Astrocyte of the hippocampus (primary cell): ENCODE measurements at regions not wholly inside any gene's neighbourhood (a gene's known extent, or its start where the extent isn't known, plus 50 kb on each side); places are given as distances from the start of the nearest gene placed in this dataset.

ENCODE experiments used
- DNase-seq: peaks from one replicate; pipeline ENCODE4 v3.0.0; 2011; ENCODE audit warnings: low read depth, low spot score

DNA sequence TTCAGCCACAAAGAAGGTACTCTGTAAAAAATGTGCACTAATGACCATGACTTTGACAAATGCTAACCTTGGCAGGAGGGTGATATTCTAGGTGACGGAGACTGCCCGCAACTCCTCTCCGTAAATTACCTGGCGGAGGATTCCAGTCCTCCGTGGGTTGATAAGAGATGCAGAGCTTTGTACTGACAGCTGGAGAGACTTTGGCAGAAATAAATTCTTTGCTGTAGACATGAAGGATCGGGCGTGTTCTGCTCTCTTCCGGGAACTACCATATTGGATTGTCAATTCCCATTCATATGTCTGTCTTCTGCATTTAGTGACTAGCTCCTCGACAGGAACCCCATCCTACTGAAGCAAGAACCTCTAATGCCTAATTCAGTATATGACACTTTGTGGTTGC is 158.3 kb upstream of the KAZN start:
- no peak for DNase-seq

GRCh38 chr1:14440731-14441130 is 157.8 kb upstream of the KAZN start:
- peak; percentile 10 for DNase-seq

- peak; percentile 84 for DNase-seq
These were observed 157.2 kb upstream of the KAZN start for GRCh38 chr1:14441302-14441741.

GRCh38 chr1:14442669-14443068 is 155.8 kb upstream of the KAZN start:
- peak; percentile 8 for DNase-seq

DNA sequence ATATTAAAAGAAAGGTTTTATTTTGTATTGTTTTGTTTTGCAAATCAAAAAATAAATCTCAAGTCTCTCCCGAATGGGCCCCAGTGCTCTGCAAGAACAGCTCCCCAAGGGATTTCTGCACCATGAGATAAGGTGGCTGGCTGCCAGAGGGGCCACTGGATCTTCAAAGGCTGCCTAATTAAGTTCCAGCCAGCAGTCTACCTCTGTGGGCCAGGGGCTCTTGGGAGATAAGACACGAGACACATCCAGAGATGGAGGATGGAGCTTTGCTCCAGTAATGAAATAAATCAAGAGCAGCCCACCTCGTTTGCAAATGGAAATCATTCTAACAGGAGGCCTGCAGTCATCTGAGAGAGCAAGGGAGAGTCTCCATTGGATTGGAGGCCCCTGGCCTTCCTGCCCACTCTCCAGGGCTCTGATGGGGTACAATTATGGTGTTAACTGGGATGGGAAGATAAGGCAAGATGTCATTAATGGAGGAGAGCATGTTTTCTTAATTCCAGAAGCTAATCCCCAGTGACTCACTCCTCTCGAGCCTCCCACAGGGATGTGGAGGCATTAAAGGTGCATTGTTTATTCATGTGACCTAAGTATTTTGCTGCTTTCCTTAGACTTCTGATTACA is 155.2 kb upstream of the KAZN start:
- DNase-seq, result peak; percentile 71

- no peak for DNase-seq
These were observed 147.3 kb upstream of the KAZN start for GRCh38 chr1:14451217-14451616.

DNA sequence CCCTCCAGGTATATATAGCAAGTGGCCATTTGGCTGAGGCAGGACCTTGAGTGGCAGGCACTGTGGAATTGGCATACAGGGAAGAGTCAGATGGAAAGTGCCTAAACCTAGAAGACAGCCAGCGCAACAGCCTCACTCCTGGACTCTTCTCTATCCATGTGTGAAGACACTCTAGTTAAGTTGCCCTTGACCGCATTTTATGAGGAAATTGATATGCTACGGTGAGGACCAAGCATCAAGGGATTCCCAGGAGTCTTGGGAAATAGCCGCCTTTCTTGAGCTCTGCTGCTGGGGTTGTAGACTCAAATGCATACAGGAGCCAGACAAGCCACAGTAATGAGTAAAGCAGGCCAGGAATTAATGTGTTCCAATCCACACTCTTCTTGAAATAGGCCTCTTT is 145.9 kb upstream of the KAZN start:
- DNase-seq, result no peak

GRCh38 chr1:14460173-14460572 is 138.3 kb upstream of the KAZN start:
- no peak for DNase-seq

GRCh38 chr1:14462851-14463250 is 135.6 kb upstream of the KAZN start:
- DNase-seq, result no peak

DNA sequence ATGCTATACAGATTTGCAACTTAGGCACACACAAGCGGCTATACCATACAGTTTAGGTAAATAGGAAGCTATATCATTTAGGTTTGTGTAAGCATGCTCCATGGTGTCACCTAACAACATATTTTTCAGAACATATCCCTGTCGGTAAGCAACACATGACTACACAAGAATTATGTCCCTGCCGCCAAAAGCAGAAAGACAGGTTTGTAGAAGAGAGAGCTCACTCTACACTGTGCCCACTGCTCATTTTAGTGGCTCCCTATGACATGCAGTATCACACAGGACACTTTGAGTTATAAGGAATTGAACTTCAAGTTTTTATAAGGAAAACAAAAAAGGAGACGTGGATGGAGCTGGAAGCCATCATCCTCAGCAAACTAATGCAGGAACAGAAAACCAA is 132.5 kb upstream of the KAZN start:
- no peak for DNase-seq

DNA sequence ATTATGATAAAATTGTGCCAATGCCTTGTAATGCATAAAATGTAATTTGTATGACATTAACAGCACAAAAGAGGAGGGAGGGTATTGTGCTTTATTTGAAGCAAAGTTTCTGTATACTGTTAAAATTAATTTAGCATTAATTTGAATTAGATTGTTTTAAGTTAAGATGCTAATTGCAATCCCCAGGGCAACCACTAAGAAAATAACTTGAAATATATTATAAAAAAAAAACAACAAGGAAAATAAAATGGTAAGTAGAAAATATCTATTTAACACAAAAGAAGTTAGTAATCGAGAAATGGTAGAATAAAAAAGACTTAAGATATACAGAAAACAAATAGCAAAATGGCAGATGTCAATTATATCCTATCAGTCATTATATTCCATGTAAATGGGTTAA is 131.4 kb upstream of the KAZN start:
- no peak for DNase-seq

- DNase-seq, result no peak
These were observed 129.7 kb upstream of the KAZN start for GRCh38 chr1:14468751-14469150.

DNA sequence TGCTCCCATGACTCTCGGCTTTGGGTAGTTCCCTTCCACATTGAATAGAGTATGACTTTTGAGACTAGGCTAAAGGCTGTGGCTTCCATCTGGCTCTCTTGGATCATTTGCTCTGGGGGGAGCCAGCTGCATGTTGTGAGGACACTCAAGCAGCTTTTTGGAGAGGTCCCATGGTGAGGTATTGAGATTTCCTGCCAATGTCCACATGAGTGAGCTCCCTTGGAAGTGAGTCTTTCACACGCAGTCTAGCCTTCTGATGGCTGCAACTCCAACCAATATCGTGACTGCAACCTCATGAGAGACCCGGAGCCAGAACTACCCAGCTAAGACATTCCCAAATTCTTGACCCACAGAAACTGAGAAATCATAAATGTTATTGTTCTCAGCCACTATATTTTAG is 127.7 kb upstream of the KAZN start:
- DNase-seq, result no peak

- no peak for DNase-seq
These were observed 123.6 kb upstream of the KAZN start for GRCh38 chr1:14474856-14475255.

DNA sequence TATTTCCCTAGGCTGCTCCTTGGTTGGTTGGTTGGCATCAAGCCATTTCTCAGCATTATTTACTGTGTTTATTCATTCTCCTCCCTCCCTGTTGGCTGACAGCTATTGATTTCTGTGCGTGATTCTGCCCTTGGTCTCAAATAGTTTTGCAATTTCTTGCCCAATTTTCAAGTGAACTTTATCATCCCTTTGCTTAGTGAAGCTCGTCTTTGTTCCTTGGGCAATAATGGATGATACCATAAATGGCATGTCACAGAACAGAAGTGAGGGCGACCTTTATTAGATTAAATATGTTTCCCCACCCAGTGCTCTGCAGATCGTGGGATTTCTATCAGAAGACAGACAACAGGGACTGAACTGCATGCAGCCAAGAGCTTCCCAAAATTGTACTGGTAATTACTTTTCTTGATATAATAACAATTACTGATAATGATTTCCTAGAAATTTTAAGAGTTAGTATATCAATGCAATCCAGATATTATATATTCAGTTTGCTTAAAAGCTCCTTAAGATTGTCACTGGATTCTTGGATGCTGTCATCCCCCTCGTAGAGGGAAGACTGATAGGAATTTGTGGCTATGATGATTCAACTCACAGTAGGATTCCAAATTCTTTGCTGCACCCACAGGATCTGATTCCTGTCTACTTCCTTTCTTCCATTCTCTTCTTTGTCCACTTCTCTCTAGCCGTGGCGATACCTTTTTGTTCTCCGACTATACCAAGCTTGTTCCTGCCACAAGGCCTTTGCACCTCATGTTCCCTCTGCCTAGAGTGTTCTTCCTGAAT is 122.1 kb upstream of the KAZN start:
- peak; percentile 70 for DNase-seq

GRCh38 chr1:14478120-14478519 is 120.4 kb upstream of the KAZN start:
- no peak for DNase-seq

- no peak for DNase-seq
These were observed 118.6 kb upstream of the KAZN start for GRCh38 chr1:14479865-14480264.

DNA sequence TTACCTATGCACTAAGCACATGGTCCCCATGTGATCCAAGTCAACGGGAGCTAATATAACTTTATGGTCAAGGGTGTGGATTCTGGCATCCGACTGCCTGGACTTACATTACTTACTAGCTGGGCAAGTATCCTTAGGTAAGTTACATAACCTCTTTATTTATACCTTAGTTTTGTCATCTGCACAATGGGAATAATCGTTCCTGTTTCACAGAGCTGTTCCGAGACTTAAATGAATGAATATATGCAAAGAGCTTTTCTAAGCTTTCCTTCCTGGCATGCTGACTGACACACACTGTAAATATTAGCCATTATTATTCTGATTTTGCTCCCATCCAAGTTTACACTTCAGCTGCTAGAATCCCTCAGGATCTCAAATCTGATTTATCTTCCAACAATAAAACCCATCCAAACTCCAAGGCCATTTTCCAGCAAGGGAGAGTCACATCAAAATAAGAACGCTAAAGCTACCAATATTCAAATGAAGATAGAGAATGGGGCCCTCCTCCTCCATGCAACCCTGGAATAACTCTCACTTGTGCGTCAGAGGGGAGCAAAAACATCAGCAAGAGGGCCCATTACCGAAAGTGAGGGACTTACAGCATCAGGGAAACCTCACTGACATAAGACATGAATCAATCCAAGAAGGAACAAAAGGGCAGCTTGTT is 115.6 kb upstream of the KAZN start:
- no peak for DNase-seq

- DNase-seq, result no peak
These were observed 113.2 kb upstream of the KAZN start for GRCh38 chr1:14485285-14485684.

- DNase-seq, result peak; percentile 95
These were observed 111.9 kb upstream of the KAZN start for GRCh38 chr1:14486401-14487201.

DNA sequence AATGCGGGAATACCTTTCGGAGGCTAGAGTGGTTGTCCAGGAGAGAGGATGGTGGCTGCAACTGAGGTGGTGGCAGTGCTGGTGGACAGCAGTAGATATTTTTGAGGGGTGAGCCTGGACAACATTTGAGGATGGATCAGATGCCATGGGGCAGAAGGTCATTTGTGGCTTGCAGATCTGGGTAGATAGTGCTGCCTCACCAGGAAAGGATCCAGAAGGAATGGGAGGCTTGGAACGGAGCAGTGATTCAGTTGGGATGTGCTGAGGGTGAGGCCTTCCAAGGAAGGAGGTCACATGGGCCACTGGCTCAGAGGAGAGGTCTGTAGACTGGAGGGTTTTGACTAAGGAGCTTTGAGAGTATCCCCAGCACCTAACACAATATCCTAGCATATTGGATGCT is 110.8 kb upstream of the KAZN start:
- DNase-seq, result peak; percentile 20

DNA sequence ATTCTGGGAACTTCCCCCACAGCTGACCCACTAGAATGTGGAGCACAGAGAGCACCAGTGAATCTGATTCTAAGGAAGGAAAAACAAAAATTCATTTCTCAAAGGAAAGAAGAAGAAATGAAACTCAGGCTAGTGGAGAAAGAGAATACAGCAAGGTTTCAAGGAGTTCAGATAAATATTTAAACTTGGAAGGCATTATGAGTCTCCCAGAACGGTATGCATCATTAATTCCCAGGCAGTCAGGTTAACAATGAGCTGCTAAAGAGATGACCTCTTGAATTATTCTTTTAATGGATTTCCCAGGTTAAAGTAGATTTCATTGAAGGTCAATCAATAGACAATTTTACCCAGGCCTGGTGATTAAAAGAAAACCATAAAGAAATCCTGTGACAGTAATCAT is 103.6 kb upstream of the KAZN start:
- DNase-seq, result no peak
